Activated CD4-positive, CD25-positive, alpha-beta regulatory T cell treated with anti-CD3 and anti-CD28 coated beads, Interleukin-2, amount 50 U/mL, for 72 hours (primary cell): ENCODE measurements at regions not wholly inside any gene's neighbourhood (a gene's known extent, or its start where the extent isn't known, plus 50 kb on each side); places are given as distances from the start of the nearest gene placed in this dataset.

Experiments
- DNase-seq: peaks from one replicate; pipeline ENCODE4 v3.0.0; 2021

GRCh38 chr22:27329131-27329850 is 472.3 kb downstream of the MN1 start:
- no peak for DNase-seq

DNA sequence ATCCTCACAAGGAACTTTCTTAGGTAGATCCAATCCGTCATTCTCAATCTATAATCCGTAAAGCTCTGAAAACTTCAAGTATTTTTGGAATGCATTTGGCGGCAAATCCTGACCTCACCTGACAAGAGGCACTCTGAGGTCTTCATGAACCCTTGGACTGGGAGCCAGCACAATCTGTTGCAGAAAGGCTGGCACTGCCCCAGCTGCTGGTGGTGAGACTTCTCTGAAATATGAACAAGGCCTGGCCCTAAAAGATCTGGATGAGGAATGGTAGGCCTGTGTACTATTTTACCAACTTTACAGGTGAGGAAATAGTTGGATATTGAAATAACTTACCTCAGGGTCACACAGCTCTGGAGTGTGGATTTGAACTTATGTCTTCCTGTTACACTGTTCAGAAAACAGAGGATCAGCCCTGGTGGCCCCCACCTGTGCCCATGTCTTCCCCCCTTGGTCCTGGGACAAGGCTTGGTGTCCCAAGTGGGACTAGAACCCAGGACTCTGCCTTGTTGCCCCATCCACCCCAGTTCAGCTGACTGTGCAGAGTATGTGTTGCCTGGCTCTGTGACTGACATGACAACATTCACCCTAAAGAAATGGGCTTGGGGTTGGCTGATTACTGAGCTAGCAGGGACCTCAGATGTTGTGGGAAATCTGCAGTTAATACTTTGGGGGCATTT is 471.4 kb downstream of the MN1 start:
- no peak for DNase-seq

- DNase-seq = no peak
Measured at GRCh38 chr22:27331526-27332281, 469.9 kb downstream of the MN1 start.

- DNase-seq = no peak
Measured at GRCh38 chr22:27335102-27335660, 466.4 kb downstream of the MN1 start.

- DNase-seq = no peak
Measured at GRCh38 chr22:27336151-27337090, 465.1 kb downstream of the MN1 start.

GRCh38 chr22:27337676-27338075 is 463.9 kb downstream of the MN1 start:
- DNase-seq = no peak

DNA sequence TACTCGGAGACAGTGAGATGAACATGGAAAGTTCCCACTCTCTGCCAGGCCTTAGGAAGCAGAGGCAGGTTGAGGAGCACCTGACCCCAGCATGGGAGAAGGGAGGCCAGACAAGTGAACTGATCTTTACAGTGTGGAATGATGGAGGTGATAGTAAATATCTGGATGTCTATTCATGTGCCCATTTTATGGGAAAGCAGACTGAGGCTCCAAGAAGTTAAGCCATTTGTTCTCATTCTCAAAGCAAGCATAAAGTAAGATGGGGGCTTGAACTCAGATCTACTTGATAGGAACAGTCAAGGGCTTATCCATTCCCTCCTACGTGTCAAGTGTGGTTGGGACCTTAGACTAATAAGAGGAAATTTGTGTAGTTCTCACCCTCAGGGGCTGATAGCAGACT is 461.5 kb downstream of the MN1 start:
- DNase-seq = no peak

DNA sequence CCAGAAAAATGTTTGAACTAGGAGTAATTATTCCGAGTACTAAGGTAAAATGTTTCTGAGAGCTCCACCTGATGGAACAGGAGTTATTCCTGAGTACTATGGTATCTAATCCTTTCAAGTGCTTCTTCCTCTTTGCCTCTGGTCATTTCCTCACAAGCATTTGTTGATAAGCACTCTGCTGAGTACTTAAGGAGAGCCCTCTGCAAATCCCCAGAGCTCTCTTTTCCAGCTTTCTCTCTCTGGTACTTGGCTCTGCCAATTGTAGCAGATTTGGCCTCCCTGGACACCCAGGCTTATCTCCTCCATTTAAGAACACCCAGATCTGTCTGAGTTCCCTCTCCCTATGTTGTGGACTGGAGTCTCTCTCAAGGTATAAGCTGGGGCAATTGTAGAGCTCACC is 457.0 kb downstream of the MN1 start:
- no peak for DNase-seq

DNA sequence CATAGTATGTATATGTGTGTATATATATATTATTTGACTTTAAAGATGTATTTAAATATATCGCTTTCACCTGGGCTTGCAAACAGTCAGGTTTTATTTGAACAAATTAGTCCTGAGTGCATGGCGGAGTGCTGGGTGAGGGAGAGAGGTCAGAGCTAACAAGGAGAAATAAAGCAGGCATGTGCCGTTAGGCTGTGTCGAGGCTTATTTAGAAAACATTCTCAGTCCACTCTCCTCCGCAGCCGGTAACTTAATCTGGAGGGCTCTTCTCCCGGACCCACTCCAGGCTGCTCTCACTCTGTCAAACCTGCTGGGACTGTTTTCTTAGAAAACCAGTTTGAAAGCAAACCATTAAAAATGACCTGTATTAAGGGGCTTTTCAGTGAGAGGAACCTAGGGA is 455.9 kb downstream of the MN1 start:
- no peak for DNase-seq

DNA sequence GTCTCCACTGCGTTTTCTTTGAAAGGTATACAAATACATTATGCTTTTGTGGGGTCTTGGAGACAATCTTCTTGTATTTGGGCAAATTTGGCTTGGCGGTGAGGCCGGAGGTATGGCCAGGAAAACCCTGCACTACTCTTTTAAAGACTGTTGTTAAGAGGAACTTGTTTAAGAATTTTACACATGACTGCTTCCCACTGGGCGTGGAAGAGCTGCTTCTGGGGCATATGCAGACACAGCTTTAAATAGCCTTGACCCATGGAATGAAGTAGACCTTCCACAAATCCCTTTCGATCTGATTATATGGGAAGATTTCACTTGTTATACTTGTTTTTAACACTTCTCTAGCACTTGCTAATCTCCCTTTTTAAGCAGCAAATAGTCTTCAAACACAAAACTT is 453.6 kb downstream of the MN1 start:
- no peak for DNase-seq

- no peak for DNase-seq
Measured at GRCh38 chr22:27348634-27349033, 452.9 kb downstream of the MN1 start.

DNA sequence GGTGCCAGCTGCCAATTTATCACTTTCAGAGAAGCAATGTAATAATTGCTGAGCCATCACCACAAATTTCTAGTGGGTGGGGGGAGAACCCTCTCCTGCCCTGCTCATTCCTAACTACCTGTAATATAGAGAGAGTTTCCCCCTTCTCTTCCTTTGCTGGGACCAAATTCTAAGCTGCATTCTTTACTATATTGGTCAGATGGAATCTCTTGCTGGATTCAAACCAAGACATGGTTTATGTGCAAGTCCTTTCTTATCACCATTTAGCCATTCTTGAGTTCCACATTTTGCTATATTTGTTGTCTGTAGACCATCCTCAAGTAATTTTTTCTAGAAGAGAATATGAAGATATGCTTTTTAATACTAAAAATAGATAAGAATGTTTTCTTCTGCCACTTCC is 452.1 kb downstream of the MN1 start:
- no peak for DNase-seq

- DNase-seq = no peak
Measured at GRCh38 chr22:27350306-27350705, 451.2 kb downstream of the MN1 start.

GRCh38 chr22:27352426-27352825 is 449.1 kb downstream of the MN1 start:
- no peak for DNase-seq

DNA sequence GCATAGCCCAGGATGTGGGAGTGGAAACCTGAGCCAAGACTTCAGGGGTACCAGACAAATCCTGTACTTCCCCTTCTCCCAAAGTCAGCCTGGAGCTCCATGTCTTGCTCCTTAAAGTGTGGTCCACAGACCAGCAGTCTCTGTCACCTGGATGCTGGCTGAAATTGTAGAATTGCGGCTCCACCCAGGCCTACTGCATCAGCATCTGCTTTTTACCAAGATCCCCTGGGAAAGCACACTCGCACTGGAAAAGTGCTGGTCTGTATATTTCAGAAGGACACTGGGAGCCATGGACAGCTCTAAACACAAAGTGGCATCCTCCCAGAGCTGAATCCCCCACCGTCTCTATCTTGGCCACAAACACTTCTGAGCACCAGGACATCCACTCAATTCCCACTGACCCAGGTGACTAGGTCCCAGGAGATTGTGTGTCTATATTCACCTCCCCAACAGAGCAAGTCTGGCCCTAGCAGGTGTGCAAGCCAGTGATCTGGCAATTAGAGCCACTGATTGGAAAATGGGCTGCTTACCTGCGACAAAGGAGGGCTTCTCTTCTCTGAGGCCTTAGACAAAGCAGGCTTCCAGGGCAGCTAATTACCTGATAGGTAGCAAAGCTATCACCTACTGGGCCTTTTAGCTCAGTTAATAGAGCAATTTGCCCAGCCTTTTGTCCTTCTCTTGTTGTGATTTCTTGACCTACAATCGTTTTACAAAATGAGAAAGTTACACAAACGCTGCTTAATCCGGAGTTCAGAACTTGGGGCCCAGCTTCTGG is 443.3 kb downstream of the MN1 start:
- no peak for DNase-seq

GRCh38 chr22:27370269-27370668 is 431.3 kb downstream of the MN1 start:
- no peak for DNase-seq

DNA sequence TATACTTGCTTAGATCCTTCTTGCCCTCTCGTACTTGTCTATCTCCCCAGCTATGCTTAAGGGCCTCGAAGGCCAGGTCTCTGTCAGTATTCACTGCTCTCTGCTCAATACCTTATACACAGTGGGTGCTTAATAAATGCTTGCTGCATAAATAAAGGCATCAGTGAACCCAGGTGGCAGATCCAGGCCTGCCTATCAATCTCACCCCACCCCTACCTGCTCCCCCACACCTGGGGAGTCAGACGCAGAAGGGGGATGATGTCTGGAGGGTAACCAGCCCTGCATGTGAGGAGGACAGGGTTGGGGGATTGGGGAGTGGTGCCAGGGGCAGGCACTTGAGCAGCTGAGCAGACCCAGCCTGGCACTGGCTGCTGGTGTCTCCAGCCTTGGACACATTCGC is 430.6 kb downstream of the MN1 start:
- DNase-seq = no peak

DNA sequence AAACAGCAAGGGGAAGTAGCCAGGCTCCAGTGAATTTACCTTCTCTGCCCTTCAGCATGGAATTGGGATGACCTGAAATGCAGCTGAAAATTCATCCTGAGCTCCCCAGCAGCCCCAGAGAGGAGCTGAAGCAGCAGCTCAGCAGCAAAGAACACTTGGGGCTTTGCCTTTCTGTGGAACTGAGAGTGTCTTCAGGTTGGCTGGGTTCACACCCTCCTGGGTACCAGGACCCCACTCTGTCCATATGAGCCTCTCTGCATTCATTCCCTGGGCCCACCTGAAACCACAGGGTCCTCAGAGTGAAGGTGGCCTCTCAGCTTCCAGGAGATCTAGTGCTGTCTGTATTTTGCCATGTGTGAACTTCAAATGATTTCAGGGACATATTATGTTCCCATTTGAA is 429.2 kb downstream of the MN1 start:
- no peak for DNase-seq

- no peak for DNase-seq
Measured at GRCh38 chr22:27372969-27373670, 428.4 kb downstream of the MN1 start.

GRCh38 chr22:27377501-27378295 is 423.9 kb downstream of the MN1 start:
- no peak for DNase-seq
